ENCODE measurements at regions not wholly inside any gene's neighbourhood (a gene's known extent, or its start where the extent isn't known, plus 50 kb on each side); places are given as distances from the start of the nearest gene placed in this dataset.

GRCh38 chrX:25356456-25356855 is 340.7 kb upstream of the ARX start:
- ChIA-PET POLR2A (no interaction called here), CTCF (no interaction called here)
- Histone ChIP-seq H3K9me3 (no peaks in the 10 kb centered on the region), H3K4me1 (ENCODE audit: control insufficient read depth in 1 of 2, extremely low read depth in 1 of 2, insufficient read depth in 2 of 2, low read length in 2 of 2) (no peaks in the 10 kb centered on the region), H3K4me3 (ENCODE audit: control insufficient read depth in 1 of 2, extremely low read depth in 1 of 2, low read length in 1 of 2) (no peak overlapping the region), H3K36me3 (ENCODE audit: control insufficient read depth in 2 of 2, extremely low read depth in 1 of 2, insufficient read depth in 1 of 2, low read length in 1 of 2) (no peaks in the 10 kb centered on the region), H3K27ac (ENCODE audit: low read length) (no peak overlapping the region), H3K27me3 (replicated peaks in 1 of 2; ENCODE audit: control insufficient read depth in 2 of 2, extremely low read depth in 1 of 2, insufficient read depth in 2 of 2, low read length in 1 of 2) (no peaks in the 10 kb centered on the region)
- Mint-ChIP-seq H3K27me3 (no peaks in the 10 kb centered on the region), H3K9me3 (peaks cover 0 to 7% (median 5%) of the 10 kb centered on the region in 3 donors), H3K4me1 (no peaks in the 10 kb centered on the region), H3K36me3 (no peaks in the 10 kb centered on the region), H3K4me3 (no peak overlapping the region), H3K27ac (no peak overlapping the region)
- DNase-seq (no peak), ATAC-seq (replicated peaks in 1 of 4) (no peak)
- no CpG with 5 or more reads among the region's 1 CpG for WGBS (ENCODE audit: insufficient coverage)

GRCh38 chrX:25344161-25344936 is 328.6 kb upstream of the ARX start:
- Mint-ChIP-seq H3K9me3 (no peaks in the 10 kb centered on the region), H3K4me1 (no peaks in the 10 kb centered on the region), H3K4me3 (no peak overlapping the region), H3K27ac (no peak overlapping the region), H3K27me3 (no peaks in the 10 kb centered on the region), H3K36me3 (no peaks in the 10 kb centered on the region)
- no peak for DNase-seq
- no peak overlapping the region for H3K27ac ChIP-seq (ENCODE audit: low read length)
- no peak overlapping the region for H3K4me3 ChIP-seq (ENCODE audit: control insufficient read depth in 1 of 2, extremely low read depth in 1 of 2, low read length in 1 of 2)
- ATAC-seq (replicated peaks in 1 of 4): no peak
- ChIA-PET CTCF (no interaction called here), POLR2A (no interaction called here)
- no peaks in the 10 kb centered on the region for H3K4me1 ChIP-seq (ENCODE audit: control insufficient read depth in 1 of 2, extremely low read depth in 1 of 2, insufficient read depth in 2 of 2, low read length in 2 of 2)
- no peaks in the 10 kb centered on the region for H3K36me3 ChIP-seq (ENCODE audit: control insufficient read depth in 2 of 2, extremely low read depth in 1 of 2, insufficient read depth in 1 of 2, low read length in 1 of 2)
- H3K27me3 ChIP-seq (replicated peaks in 1 of 2; ENCODE audit: control insufficient read depth in 2 of 2, extremely low read depth in 1 of 2, insufficient read depth in 2 of 2, low read length in 1 of 2): no peaks in the 10 kb centered on the region
- no peaks in the 10 kb centered on the region for H3K9me3 ChIP-seq
- WGBS (ENCODE audit: insufficient coverage): no CpG with 5 or more reads among the region's 7 CpGs

- H3K4me3 ChIP-seq (ENCODE audit: control insufficient read depth in 1 of 2, extremely low read depth in 1 of 2, low read length in 1 of 2): no peak overlapping the region
- ChIA-PET CTCF (no interaction called here), POLR2A (no interaction called here)
- H3K4me1 ChIP-seq (ENCODE audit: control insufficient read depth in 1 of 2, extremely low read depth in 1 of 2, insufficient read depth in 2 of 2, low read length in 2 of 2): no peaks in the 10 kb centered on the region
- no peaks in the 10 kb centered on the region for H3K36me3 Mint-ChIP-seq
- no peak overlapping the region for H3K4me3 Mint-ChIP-seq
- H3K9me3 ChIP-seq: no peaks in the 10 kb centered on the region
- ATAC-seq (replicated peaks in 1 of 4) (no peak), DNase-seq (no peak)
- H3K4me1 Mint-ChIP-seq: no peaks in the 10 kb centered on the region
- no peaks in the 10 kb centered on the region for H3K36me3 ChIP-seq (ENCODE audit: control insufficient read depth in 2 of 2, extremely low read depth in 1 of 2, insufficient read depth in 1 of 2, low read length in 1 of 2)
- H3K27me3 Mint-ChIP-seq: no peaks in the 10 kb centered on the region
- H3K27ac ChIP-seq (ENCODE audit: low read length): no peak overlapping the region
- no peaks in the 10 kb centered on the region for H3K9me3 Mint-ChIP-seq
- H3K27ac Mint-ChIP-seq: no peak overlapping the region
- H3K27me3 ChIP-seq (replicated peaks in 1 of 2; ENCODE audit: control insufficient read depth in 2 of 2, extremely low read depth in 1 of 2, insufficient read depth in 2 of 2, low read length in 1 of 2): no peaks in the 10 kb centered on the region
- WGBS (ENCODE audit: insufficient coverage): no CpG with 5 or more reads among the region's 1 CpG
Measured at GRCh38 chrX:25343060-25343459, 327.3 kb upstream of the ARX start.

- ATAC-seq (replicated peaks in 1 of 4): no peak
- POLR2A ChIA-PET: no interaction called here
- H3K36me3 Mint-ChIP-seq: no peaks in the 10 kb centered on the region
Measured at GRCh38 chrX:25337841-25338240, 322.1 kb upstream of the ARX start.

GRCh38 chrX:25300994-25301393 is 285.2 kb upstream of the ARX start:
- no CpG with 5 or more reads among the region's 2 CpGs for WGBS (ENCODE audit: insufficient coverage)
- H3K9me3 ChIP-seq: no peaks in the 10 kb centered on the region
- no peak overlapping the region for H3K27ac ChIP-seq (ENCODE audit: low read length)

More at GRCh38 chrX:25337841-25338240, 322.1 kb upstream of the ARX start:
- WGBS (ENCODE audit: insufficient coverage): no CpG with 5 or more reads among the region's 7 CpGs
- no peak overlapping the region for H3K4me3 Mint-ChIP-seq
- no peak overlapping the region for H3K27ac ChIP-seq (ENCODE audit: low read length)
- no peaks in the 10 kb centered on the region for H3K4me1 Mint-ChIP-seq
- no peaks in the 10 kb centered on the region for H3K9me3 ChIP-seq
- H3K9me3 Mint-ChIP-seq: no peaks in the 10 kb centered on the region
- CTCF ChIA-PET: no interaction called here
- H3K36me3 ChIP-seq (ENCODE audit: control insufficient read depth in 2 of 2, extremely low read depth in 1 of 2, insufficient read depth in 1 of 2, low read length in 1 of 2): no peaks in the 10 kb centered on the region
- no peaks in the 10 kb centered on the region for H3K4me1 ChIP-seq (ENCODE audit: control insufficient read depth in 1 of 2, extremely low read depth in 1 of 2, insufficient read depth in 2 of 2, low read length in 2 of 2)
- no peak for DNase-seq
- H3K4me3 ChIP-seq (ENCODE audit: control insufficient read depth in 1 of 2, extremely low read depth in 1 of 2, low read length in 1 of 2): no peak overlapping the region
- H3K27me3 Mint-ChIP-seq: no peaks in the 10 kb centered on the region
- H3K27ac Mint-ChIP-seq: no peak overlapping the region
- H3K27me3 ChIP-seq (replicated peaks in 1 of 2; ENCODE audit: control insufficient read depth in 2 of 2, extremely low read depth in 1 of 2, insufficient read depth in 2 of 2, low read length in 1 of 2): no peaks in the 10 kb centered on the region

GRCh38 chrX:25296850-25297249 is 281.1 kb upstream of the ARX start:
- peaks cover 0 to 8% of the 10 kb centered on the region in 2 donors for H3K27me3 Mint-ChIP-seq
- ChIA-PET CTCF (no interaction called here), POLR2A (no interaction called here)
- H3K9me3 Mint-ChIP-seq: no peaks in the 10 kb centered on the region
- no peaks in the 10 kb centered on the region for H3K4me1 Mint-ChIP-seq
- H3K4me3 Mint-ChIP-seq: no peak overlapping the region
- Histone ChIP-seq H3K27ac (ENCODE audit: low read length) (no peak overlapping the region), H3K4me1 (ENCODE audit: control insufficient read depth in 1 of 2, extremely low read depth in 1 of 2, insufficient read depth in 2 of 2, low read length in 2 of 2) (no peaks in the 10 kb centered on the region), H3K27me3 (replicated peaks in 1 of 2; ENCODE audit: control insufficient read depth in 2 of 2, extremely low read depth in 1 of 2, insufficient read depth in 2 of 2, low read length in 1 of 2) (no peaks in the 10 kb centered on the region), H3K9me3 (no peaks in the 10 kb centered on the region), H3K36me3 (ENCODE audit: control insufficient read depth in 2 of 2, extremely low read depth in 1 of 2, insufficient read depth in 1 of 2, low read length in 1 of 2) (no peaks in the 10 kb centered on the region), H3K4me3 (ENCODE audit: control insufficient read depth in 1 of 2, extremely low read depth in 1 of 2, low read length in 1 of 2) (no peak overlapping the region)
- H3K27ac Mint-ChIP-seq: no peak overlapping the region
- no peak for ATAC-seq (replicated peaks in 1 of 4)
- no peak for DNase-seq
- H3K36me3 Mint-ChIP-seq: no peaks in the 10 kb centered on the region
- WGBS (ENCODE audit: insufficient coverage): no CpG with 5 or more reads among the region's 1 CpG

More at GRCh38 chrX:25300994-25301393, 285.2 kb upstream of the ARX start:
- Histone ChIP-seq H3K4me1 (ENCODE audit: control insufficient read depth in 1 of 2, extremely low read depth in 1 of 2, insufficient read depth in 2 of 2, low read length in 2 of 2) (no peaks in the 10 kb centered on the region), H3K4me3 (ENCODE audit: control insufficient read depth in 1 of 2, extremely low read depth in 1 of 2, low read length in 1 of 2) (no peak overlapping the region), H3K36me3 (ENCODE audit: control insufficient read depth in 2 of 2, extremely low read depth in 1 of 2, insufficient read depth in 1 of 2, low read length in 1 of 2) (no peaks in the 10 kb centered on the region), H3K27me3 (replicated peaks in 1 of 2; ENCODE audit: control insufficient read depth in 2 of 2, extremely low read depth in 1 of 2, insufficient read depth in 2 of 2, low read length in 1 of 2) (no peaks in the 10 kb centered on the region)
- Mint-ChIP-seq H3K4me3 (no peak overlapping the region), H3K36me3 (no peaks in the 10 kb centered on the region), H3K27me3 (peaks cover 0 to 8% of the 10 kb centered on the region in 2 donors), H3K27ac (no peak overlapping the region), H3K9me3 (no peaks in the 10 kb centered on the region), H3K4me1 (no peaks in the 10 kb centered on the region)
- ChIA-PET CTCF (no interaction called here), POLR2A (no interaction called here)
- no peak for DNase-seq
- no peak for ATAC-seq (replicated peaks in 1 of 4)

GRCh38 chrX:25295466-25295865 is 279.7 kb upstream of the ARX start:
- ChIA-PET POLR2A (no interaction called here), CTCF (no interaction called here)
- H3K4me1 ChIP-seq (ENCODE audit: control insufficient read depth in 1 of 2, extremely low read depth in 1 of 2, insufficient read depth in 2 of 2, low read length in 2 of 2): no peaks in the 10 kb centered on the region
- no peaks in the 10 kb centered on the region for H3K9me3 Mint-ChIP-seq
- no peaks in the 10 kb centered on the region for H3K36me3 ChIP-seq (ENCODE audit: control insufficient read depth in 2 of 2, extremely low read depth in 1 of 2, insufficient read depth in 1 of 2, low read length in 1 of 2)
- H3K9me3 ChIP-seq: no peaks in the 10 kb centered on the region
- no peak overlapping the region for H3K4me3 Mint-ChIP-seq
- no peak overlapping the region for H3K27ac ChIP-seq (ENCODE audit: low read length)
- no peaks in the 10 kb centered on the region for H3K36me3 Mint-ChIP-seq
- H3K27me3 ChIP-seq (replicated peaks in 1 of 2; ENCODE audit: control insufficient read depth in 2 of 2, extremely low read depth in 1 of 2, insufficient read depth in 2 of 2, low read length in 1 of 2): no peaks in the 10 kb centered on the region
- no peak overlapping the region for H3K4me3 ChIP-seq (ENCODE audit: control insufficient read depth in 1 of 2, extremely low read depth in 1 of 2, low read length in 1 of 2)
- WGBS (ENCODE audit: insufficient coverage): no CpG with 5 or more reads among the region's 4 CpGs
- ATAC-seq (replicated peaks in 1 of 4) (no peak), DNase-seq (no peak)
- H3K4me1 Mint-ChIP-seq: no peaks in the 10 kb centered on the region
- peaks cover 0 to 4% of the 10 kb centered on the region in 2 donors for H3K27me3 Mint-ChIP-seq
- no peak overlapping the region for H3K27ac Mint-ChIP-seq

All from T-cell (primary cell).